Loucy (cell line): ENCODE measurements at regions not wholly inside any gene's neighbourhood (a gene's known extent, or its start where the extent isn't known, plus 50 kb on each side); places are given as distances from the start of the nearest gene placed in this dataset.

Source experiments
- EZH2phosphoT487 ChIP-seq: fragments of 200-600 bp; IDR thresholded peaks from 2 replicates; pipeline ENCODE4 v1.6.1; 2018; ENCODE audit warnings: antibody characterized with exemption, mild to moderate bottlenecking, moderate library complexity, borderline replicate concordance
- TF ChIP-seq, protein P1 (sequence below): fragments of 200-600 bp; sonication (generic); conservative IDR thresholded peaks from 2 replicates; pipeline ENCODE4 v1.5.1; 2014; ENCODE audit warnings: mild to moderate bottlenecking, antibody characterized with exemption, low read length

GRCh38 chr22:25410849-25411248, 153.6 kb upstream of the GRK3 start:
- TF ChIP-seq, protein P1, sequence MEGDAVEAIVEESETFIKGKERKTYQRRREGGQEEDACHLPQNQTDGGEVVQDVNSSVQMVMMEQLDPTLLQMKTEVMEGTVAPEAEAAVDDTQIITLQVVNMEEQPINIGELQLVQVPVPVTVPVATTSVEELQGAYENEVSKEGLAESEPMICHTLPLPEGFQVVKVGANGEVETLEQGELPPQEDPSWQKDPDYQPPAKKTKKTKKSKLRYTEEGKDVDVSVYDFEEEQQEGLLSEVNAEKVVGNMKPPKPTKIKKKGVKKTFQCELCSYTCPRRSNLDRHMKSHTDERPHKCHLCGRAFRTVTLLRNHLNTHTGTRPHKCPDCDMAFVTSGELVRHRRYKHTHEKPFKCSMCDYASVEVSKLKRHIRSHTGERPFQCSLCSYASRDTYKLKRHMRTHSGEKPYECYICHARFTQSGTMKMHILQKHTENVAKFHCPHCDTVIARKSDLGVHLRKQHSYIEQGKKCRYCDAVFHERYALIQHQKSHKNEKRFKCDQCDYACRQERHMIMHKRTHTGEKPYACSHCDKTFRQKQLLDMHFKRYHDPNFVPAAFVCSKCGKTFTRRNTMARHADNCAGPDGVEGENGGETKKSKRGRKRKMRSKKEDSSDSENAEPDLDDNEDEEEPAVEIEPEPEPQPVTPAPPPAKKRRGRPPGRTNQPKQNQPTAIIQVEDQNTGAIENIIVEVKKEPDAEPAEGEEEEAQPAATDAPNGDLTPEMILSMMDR = no peak
- no peak for TF ChIP-seq EZH2phosphoT487
